ENCODE measurements at regions not wholly inside any gene's neighbourhood (a gene's known extent, or its start where the extent isn't known, plus 50 kb on each side); places are given as distances from the start of the nearest gene placed in this dataset.

DNA sequence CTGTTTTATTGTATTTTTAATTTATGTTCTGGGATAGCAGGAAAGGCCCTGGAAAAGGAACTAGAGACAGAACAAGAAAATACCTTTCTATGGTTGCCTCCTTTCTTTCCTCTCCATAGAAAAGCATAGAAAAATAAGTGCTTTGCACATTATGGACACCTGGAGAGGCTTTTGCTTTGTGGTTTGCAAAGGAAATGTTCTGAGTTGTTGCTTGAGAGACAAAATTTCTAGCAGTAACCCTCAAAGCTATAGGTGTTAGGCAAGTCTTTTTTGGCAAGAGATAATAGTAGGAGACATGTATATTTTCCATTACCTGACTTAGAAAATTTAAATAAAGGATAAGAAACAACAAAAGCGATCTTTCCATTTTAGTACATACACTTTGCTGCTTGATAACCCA, 378.6 kb upstream of the PRKCQ start:
- TF ChIP-seq, protein P1, sequence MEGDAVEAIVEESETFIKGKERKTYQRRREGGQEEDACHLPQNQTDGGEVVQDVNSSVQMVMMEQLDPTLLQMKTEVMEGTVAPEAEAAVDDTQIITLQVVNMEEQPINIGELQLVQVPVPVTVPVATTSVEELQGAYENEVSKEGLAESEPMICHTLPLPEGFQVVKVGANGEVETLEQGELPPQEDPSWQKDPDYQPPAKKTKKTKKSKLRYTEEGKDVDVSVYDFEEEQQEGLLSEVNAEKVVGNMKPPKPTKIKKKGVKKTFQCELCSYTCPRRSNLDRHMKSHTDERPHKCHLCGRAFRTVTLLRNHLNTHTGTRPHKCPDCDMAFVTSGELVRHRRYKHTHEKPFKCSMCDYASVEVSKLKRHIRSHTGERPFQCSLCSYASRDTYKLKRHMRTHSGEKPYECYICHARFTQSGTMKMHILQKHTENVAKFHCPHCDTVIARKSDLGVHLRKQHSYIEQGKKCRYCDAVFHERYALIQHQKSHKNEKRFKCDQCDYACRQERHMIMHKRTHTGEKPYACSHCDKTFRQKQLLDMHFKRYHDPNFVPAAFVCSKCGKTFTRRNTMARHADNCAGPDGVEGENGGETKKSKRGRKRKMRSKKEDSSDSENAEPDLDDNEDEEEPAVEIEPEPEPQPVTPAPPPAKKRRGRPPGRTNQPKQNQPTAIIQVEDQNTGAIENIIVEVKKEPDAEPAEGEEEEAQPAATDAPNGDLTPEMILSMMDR (conservative IDR thresholded peaks at IDR 0.05; ENCODE audit: low read length), result no peak
- no peak for TF ChIP-seq EZH2phosphoT487 (IDR thresholded peaks at IDR 0.05; ENCODE audit: borderline replicate concordance)

Measured in Loucy (cell line).